HG03103 (cell line): ENCODE measurements at regions not wholly inside any gene's neighbourhood (a gene's known extent, or its start where the extent isn't known, plus 50 kb on each side); places are given as distances from the start of the nearest gene placed in this dataset.
"Not testable (repeated sequence)": the region's sequence is repeated elsewhere in the genome, so short reads cannot be mapped to it uniquely, and the experiment has no call there.

ENCODE experiments used
- ATAC-seq: cut with Tn5 transposase; IDR thresholded peaks from one replicate; pipeline ENCODE4 v1.9.1; 2021; ENCODE audit warnings: low read depth; ENCODE audit not compliant: unreplicated experiment

- ATAC-seq, result not testable (repeated sequence)
These were observed 393.8 kb downstream of the TMEM121 start for GRCh38 chr14:105920151-105920700.

- ATAC-seq, result not testable (repeated sequence)
These were observed 394.7 kb downstream of the TMEM121 start for GRCh38 chr14:105920803-105921755.

GRCh38 chr14:105921781-105922180, 395.4 kb downstream of the TMEM121 start:
- ATAC-seq, result not testable (repeated sequence)

GRCh38 chr14:105923520-105924191, 397.3 kb downstream of the TMEM121 start:
- ATAC-seq, result not testable (repeated sequence)

- no peak for ATAC-seq
These were observed 398.7 kb downstream of the TMEM121 start for GRCh38 chr14:105924951-105925591.

- ATAC-seq, result no peak
These were observed 399.4 kb downstream of the TMEM121 start for GRCh38 chr14:105925615-105926372.

GRCh38 chr14:105926373-105927095, 400.2 kb downstream of the TMEM121 start:
- no peak for ATAC-seq

- ATAC-seq, result no peak
These were observed 401.0 kb downstream of the TMEM121 start for GRCh38 chr14:105927096-105928060.

- ATAC-seq, result not testable (repeated sequence)
These were observed 402.1 kb downstream of the TMEM121 start for GRCh38 chr14:105928171-105929111.

- ATAC-seq, result no peak
These were observed 403.1 kb downstream of the TMEM121 start for GRCh38 chr14:105929327-105930081.

- ATAC-seq, result no peak
These were observed 404.2 kb downstream of the TMEM121 start for GRCh38 chr14:105930572-105930971.

- no peak for ATAC-seq
These were observed 405.6 kb downstream of the TMEM121 start for GRCh38 chr14:105931808-105932483.

GRCh38 chr14:105933238-105933637, 406.9 kb downstream of the TMEM121 start:
- no peak for ATAC-seq

GRCh38 chr14:105935384-105935783, 409.0 kb downstream of the TMEM121 start:
- ATAC-seq, result no peak

- no peak for ATAC-seq
These were observed 411.1 kb downstream of the TMEM121 start for GRCh38 chr14:105937253-105938054.
